Uterus (tissue), 2 donors: ENCODE measurements at regions not wholly inside any gene's neighbourhood (a gene's known extent, or its start where the extent isn't known, plus 50 kb on each side); places are given as distances from the start of the nearest gene placed in this dataset.
"Not testable (repeated sequence)": the region's sequence is repeated elsewhere in the genome, so short reads cannot be mapped to it uniquely, and the experiment has no call there.

Experiments used
- POLR2A ChIP-seq, 2 donors: fragments of 450-650 bp; IDR thresholded peaks; one replicate each; pipeline ENCODE4 v1.6.1; 2016; ENCODE audit warnings: antibody characterized with exemption in 2 of 2, mild to moderate bottlenecking in 1 of 2, moderate library complexity in 1 of 2
- TF ChIP-seq, protein P1 (sequence below), 4 experiments: fragments of 200-600 bp in 2 of 4; fragments of 450-650 bp in 2 of 4; sonication (generic) in 2 of 4; IDR thresholded peaks; one replicate each; pipeline ENCODE4 v1.5.1; 2016 to 2019; ENCODE audit warnings: antibody characterized with exemption in 4 of 4, mild to moderate bottlenecking in 2 of 4, moderate library complexity in 1 of 4

DNA sequence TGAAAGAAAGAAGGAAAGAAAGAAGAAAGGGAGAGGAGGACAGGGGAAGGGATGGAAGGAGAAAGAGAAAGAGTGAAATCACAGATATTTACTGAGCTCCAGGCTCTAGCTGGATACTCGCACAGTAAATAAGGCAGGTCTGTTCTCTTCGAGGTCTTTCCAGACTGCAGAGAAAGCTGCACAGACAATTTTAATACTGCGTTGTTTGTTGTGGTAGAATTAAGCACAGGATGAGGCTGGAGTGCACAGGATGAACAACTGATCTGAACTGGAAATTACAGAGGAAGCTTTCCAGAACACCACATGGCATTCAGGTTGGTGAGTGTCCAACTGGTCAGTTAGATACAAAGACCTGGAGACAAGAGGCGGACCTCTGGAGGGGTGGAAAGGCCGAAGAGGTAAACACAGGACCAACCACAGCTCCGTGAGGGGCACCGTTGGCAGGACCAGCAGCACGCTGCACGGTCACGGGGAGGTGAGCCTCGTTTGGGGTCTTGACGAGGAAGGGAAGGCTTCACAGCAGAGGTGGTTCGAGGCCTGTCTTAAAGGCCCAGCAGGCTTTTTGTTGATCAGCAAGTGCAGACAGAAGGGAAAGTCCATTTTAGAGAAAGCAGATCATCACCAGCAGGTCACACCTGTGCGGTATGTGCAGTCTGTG lies 121.7 kb downstream of the ATP6V0E2 start:
- TF ChIP-seq, protein P1, sequence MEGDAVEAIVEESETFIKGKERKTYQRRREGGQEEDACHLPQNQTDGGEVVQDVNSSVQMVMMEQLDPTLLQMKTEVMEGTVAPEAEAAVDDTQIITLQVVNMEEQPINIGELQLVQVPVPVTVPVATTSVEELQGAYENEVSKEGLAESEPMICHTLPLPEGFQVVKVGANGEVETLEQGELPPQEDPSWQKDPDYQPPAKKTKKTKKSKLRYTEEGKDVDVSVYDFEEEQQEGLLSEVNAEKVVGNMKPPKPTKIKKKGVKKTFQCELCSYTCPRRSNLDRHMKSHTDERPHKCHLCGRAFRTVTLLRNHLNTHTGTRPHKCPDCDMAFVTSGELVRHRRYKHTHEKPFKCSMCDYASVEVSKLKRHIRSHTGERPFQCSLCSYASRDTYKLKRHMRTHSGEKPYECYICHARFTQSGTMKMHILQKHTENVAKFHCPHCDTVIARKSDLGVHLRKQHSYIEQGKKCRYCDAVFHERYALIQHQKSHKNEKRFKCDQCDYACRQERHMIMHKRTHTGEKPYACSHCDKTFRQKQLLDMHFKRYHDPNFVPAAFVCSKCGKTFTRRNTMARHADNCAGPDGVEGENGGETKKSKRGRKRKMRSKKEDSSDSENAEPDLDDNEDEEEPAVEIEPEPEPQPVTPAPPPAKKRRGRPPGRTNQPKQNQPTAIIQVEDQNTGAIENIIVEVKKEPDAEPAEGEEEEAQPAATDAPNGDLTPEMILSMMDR (IDR thresholded peaks at IDR 0.05): not testable (repeated sequence)
- TF ChIP-seq POLR2A (IDR thresholded peaks at IDR 0.05): not testable (repeated sequence)
